ENCODE measurements at regions not wholly inside any gene's neighbourhood (a gene's known extent, or its start where the extent isn't known, plus 50 kb on each side); places are given as distances from the start of the nearest gene placed in this dataset.

- no peak overlapping the region for H3K27ac Mint-ChIP-seq
- peaks cover 15% of the 10 kb centered on the region for H3K9me3 Mint-ChIP-seq
- H3K4me3 Mint-ChIP-seq: no peak overlapping the region
- no peaks in the 10 kb centered on the region for H3K4me1 Mint-ChIP-seq
- peaks cover 9% of the 10 kb centered on the region for H3K27me3 Mint-ChIP-seq
- no peaks in the 10 kb centered on the region for H3K36me3 Mint-ChIP-seq
- no peak for ATAC-seq
Measured at GRCh38 chr7:68917041-68917651, 681.1 kb upstream of the AUTS2 start.

- H3K27ac Mint-ChIP-seq: no peak overlapping the region
- H3K27me3 Mint-ChIP-seq: no peaks in the 10 kb centered on the region
- H3K36me3 Mint-ChIP-seq: no peaks in the 10 kb centered on the region
- H3K4me3 Mint-ChIP-seq: no peak overlapping the region
- H3K4me1 Mint-ChIP-seq: no peaks in the 10 kb centered on the region
- ATAC-seq: no peak
- peaks cover 11% of the 10 kb centered on the region for H3K9me3 Mint-ChIP-seq
Measured at GRCh38 chr7:68918621-68919020, 679.7 kb upstream of the AUTS2 start.

- H3K36me3 Mint-ChIP-seq: no peaks in the 10 kb centered on the region
- no peaks in the 10 kb centered on the region for H3K27me3 Mint-ChIP-seq
- H3K4me1 Mint-ChIP-seq: no peaks in the 10 kb centered on the region
- peaks cover 9% of the 10 kb centered on the region for H3K9me3 Mint-ChIP-seq
- ATAC-seq: no peak
- no peak overlapping the region for H3K27ac Mint-ChIP-seq
- no peak overlapping the region for H3K4me3 Mint-ChIP-seq
Measured at GRCh38 chr7:68922850-68923249, 675.4 kb upstream of the AUTS2 start.

GRCh38 chr7:68925241-68925640 is 673.0 kb upstream of the AUTS2 start:
- Mint-ChIP-seq H3K36me3 (no peaks in the 10 kb centered on the region), H3K9me3 (peaks cover 12% of the 10 kb centered on the region), H3K4me1 (no peaks in the 10 kb centered on the region), H3K4me3 (no peak overlapping the region), H3K27me3 (no peaks in the 10 kb centered on the region), H3K27ac (no peak overlapping the region)
- no peak for ATAC-seq

- Mint-ChIP-seq H3K36me3 (no peaks in the 10 kb centered on the region), H3K4me3 (no peak overlapping the region), H3K4me1 (no peaks in the 10 kb centered on the region), H3K9me3 (peaks cover 14% of the 10 kb centered on the region), H3K27me3 (no peaks in the 10 kb centered on the region), H3K27ac (no peak overlapping the region)
- no peak for ATAC-seq
Measured at GRCh38 chr7:68929781-68930261, 668.5 kb upstream of the AUTS2 start.

- no peaks in the 10 kb centered on the region for H3K36me3 Mint-ChIP-seq
- no peak overlapping the region for H3K27ac Mint-ChIP-seq
- no peak overlapping the region for H3K4me3 Mint-ChIP-seq
- no peak for ATAC-seq
- H3K27me3 Mint-ChIP-seq: no peaks in the 10 kb centered on the region
- H3K4me1 Mint-ChIP-seq: no peaks in the 10 kb centered on the region
- peaks cover 16% of the 10 kb centered on the region for H3K9me3 Mint-ChIP-seq
Measured at GRCh38 chr7:68936471-68937035, 661.7 kb upstream of the AUTS2 start.

GRCh38 chr7:68938151-68938550 is 660.1 kb upstream of the AUTS2 start:
- Mint-ChIP-seq H3K36me3 (no peaks in the 10 kb centered on the region), H3K4me3 (no peak overlapping the region), H3K4me1 (no peaks in the 10 kb centered on the region), H3K9me3 (peaks cover 13% of the 10 kb centered on the region), H3K27me3 (no peaks in the 10 kb centered on the region), H3K27ac (no peak overlapping the region)
- no peak for ATAC-seq

- no peaks in the 10 kb centered on the region for H3K27me3 Mint-ChIP-seq
- no peak for ATAC-seq
- no peaks in the 10 kb centered on the region for H3K4me1 Mint-ChIP-seq
- H3K4me3 Mint-ChIP-seq: no peak overlapping the region
- peaks cover 22% of the 10 kb centered on the region for H3K9me3 Mint-ChIP-seq
- no peaks in the 10 kb centered on the region for H3K36me3 Mint-ChIP-seq
- no peak overlapping the region for H3K27ac Mint-ChIP-seq
Measured at GRCh38 chr7:68943786-68944185, 654.5 kb upstream of the AUTS2 start.

- ATAC-seq: no peak
- H3K36me3 Mint-ChIP-seq: no peaks in the 10 kb centered on the region
- H3K4me3 Mint-ChIP-seq: no peak overlapping the region
- no peak overlapping the region for H3K27ac Mint-ChIP-seq
- H3K4me1 Mint-ChIP-seq: no peaks in the 10 kb centered on the region
- peaks cover 27% of the 10 kb centered on the region for H3K27me3 Mint-ChIP-seq
- peaks cover 18% of the 10 kb centered on the region for H3K9me3 Mint-ChIP-seq
Measured at GRCh38 chr7:68955656-68956055, 642.6 kb upstream of the AUTS2 start.

- no peak for ATAC-seq
- H3K27ac Mint-ChIP-seq: no peak overlapping the region
- H3K27me3 Mint-ChIP-seq: peaks cover 26% of the 10 kb centered on the region
- no peaks in the 10 kb centered on the region for H3K4me1 Mint-ChIP-seq
- no peak overlapping the region for H3K4me3 Mint-ChIP-seq
- H3K9me3 Mint-ChIP-seq: peaks cover 18% of the 10 kb centered on the region
- H3K36me3 Mint-ChIP-seq: no peaks in the 10 kb centered on the region
Measured at GRCh38 chr7:68958571-68958970, 639.7 kb upstream of the AUTS2 start.

- H3K4me1 Mint-ChIP-seq: no peaks in the 10 kb centered on the region
- H3K9me3 Mint-ChIP-seq: peaks cover 7% of the 10 kb centered on the region
- no peaks in the 10 kb centered on the region for H3K36me3 Mint-ChIP-seq
Measured at GRCh38 chr7:68963552-68963951, 634.7 kb upstream of the AUTS2 start.

GRCh38 chr7:68964060-68964459 is 634.2 kb upstream of the AUTS2 start:
- Mint-ChIP-seq H3K4me1 (no peaks in the 10 kb centered on the region), H3K4me3 (no peak overlapping the region), H3K27ac (no peak overlapping the region), H3K27me3 (no peaks in the 10 kb centered on the region), H3K36me3 (no peaks in the 10 kb centered on the region), H3K9me3 (peaks cover 7% of the 10 kb centered on the region)
- ATAC-seq: no peak

More at GRCh38 chr7:68963552-68963951, 634.7 kb upstream of the AUTS2 start:
- no peak for ATAC-seq
- no peaks in the 10 kb centered on the region for H3K27me3 Mint-ChIP-seq
- H3K27ac Mint-ChIP-seq: no peak overlapping the region
- H3K4me3 Mint-ChIP-seq: no peak overlapping the region

GRCh38 chr7:68965351-68965750 is 632.9 kb upstream of the AUTS2 start:
- Mint-ChIP-seq H3K27me3 (no peaks in the 10 kb centered on the region), H3K4me1 (no peaks in the 10 kb centered on the region), H3K4me3 (no peak overlapping the region), H3K27ac (no peak overlapping the region), H3K9me3 (peaks cover 4% of the 10 kb centered on the region), H3K36me3 (no peaks in the 10 kb centered on the region)
- ATAC-seq: no peak

- no peak for ATAC-seq
- Mint-ChIP-seq H3K27me3 (no peaks in the 10 kb centered on the region), H3K4me3 (no peak overlapping the region), H3K9me3 (peaks cover 4% of the 10 kb centered on the region), H3K27ac (no peak overlapping the region), H3K36me3 (no peaks in the 10 kb centered on the region), H3K4me1 (no peaks in the 10 kb centered on the region)
Measured at GRCh38 chr7:68967598-68967997, 630.7 kb upstream of the AUTS2 start.

GRCh38 chr7:68969571-68969970 is 628.7 kb upstream of the AUTS2 start:
- Mint-ChIP-seq H3K4me1 (no peaks in the 10 kb centered on the region), H3K4me3 (no peak overlapping the region), H3K27ac (no peak overlapping the region), H3K36me3 (no peaks in the 10 kb centered on the region), H3K9me3 (peaks cover 4% of the 10 kb centered on the region), H3K27me3 (no peaks in the 10 kb centered on the region)
- ATAC-seq: no peak

- peaks cover 4% of the 10 kb centered on the region for H3K9me3 Mint-ChIP-seq
- H3K4me3 Mint-ChIP-seq: no peak overlapping the region
- H3K27ac Mint-ChIP-seq: no peak overlapping the region
- ATAC-seq: no peak
- no peaks in the 10 kb centered on the region for H3K36me3 Mint-ChIP-seq
- H3K4me1 Mint-ChIP-seq: no peaks in the 10 kb centered on the region
- no peaks in the 10 kb centered on the region for H3K27me3 Mint-ChIP-seq
Measured at GRCh38 chr7:68971634-68972340, 626.5 kb upstream of the AUTS2 start.

All from stimulated activated memory B cell treated with anti-CD40 and anti-IgM and Interleukin-4, amounts not matched to agents 10 μg/mL and 1 μg/mL and 100 μg/mL, for 72 hours (primary cell).